ENCODE measurements at regions not wholly inside any gene's neighbourhood (a gene's known extent, or its start where the extent isn't known, plus 50 kb on each side); places are given as distances from the start of the nearest gene placed in this dataset.

DNA sequence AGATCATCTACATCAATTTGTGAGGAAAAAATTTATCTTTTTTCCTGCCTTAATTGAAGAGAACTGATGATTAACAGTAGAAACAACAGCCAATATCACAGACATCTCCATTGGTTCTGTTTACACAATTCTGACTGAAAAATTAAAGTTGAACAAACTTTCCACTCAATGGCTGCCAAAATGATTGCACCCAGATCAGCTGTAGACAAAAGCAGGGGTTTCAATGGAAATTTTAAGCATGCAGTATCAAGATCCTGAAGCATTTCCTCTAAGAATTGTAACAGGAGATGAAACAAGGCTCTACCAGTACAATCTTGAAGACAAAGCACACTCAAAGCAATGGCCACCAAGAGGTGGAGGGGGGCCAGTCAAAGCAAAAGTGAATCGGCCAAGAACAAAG, 231.6 kb upstream of the KRR1 start:
- TF ChIP-seq, protein P1, sequence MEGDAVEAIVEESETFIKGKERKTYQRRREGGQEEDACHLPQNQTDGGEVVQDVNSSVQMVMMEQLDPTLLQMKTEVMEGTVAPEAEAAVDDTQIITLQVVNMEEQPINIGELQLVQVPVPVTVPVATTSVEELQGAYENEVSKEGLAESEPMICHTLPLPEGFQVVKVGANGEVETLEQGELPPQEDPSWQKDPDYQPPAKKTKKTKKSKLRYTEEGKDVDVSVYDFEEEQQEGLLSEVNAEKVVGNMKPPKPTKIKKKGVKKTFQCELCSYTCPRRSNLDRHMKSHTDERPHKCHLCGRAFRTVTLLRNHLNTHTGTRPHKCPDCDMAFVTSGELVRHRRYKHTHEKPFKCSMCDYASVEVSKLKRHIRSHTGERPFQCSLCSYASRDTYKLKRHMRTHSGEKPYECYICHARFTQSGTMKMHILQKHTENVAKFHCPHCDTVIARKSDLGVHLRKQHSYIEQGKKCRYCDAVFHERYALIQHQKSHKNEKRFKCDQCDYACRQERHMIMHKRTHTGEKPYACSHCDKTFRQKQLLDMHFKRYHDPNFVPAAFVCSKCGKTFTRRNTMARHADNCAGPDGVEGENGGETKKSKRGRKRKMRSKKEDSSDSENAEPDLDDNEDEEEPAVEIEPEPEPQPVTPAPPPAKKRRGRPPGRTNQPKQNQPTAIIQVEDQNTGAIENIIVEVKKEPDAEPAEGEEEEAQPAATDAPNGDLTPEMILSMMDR (conservative IDR thresholded peaks at IDR 0.05; ENCODE audit: low read depth in 2 of 2): no peak
- TF ChIP-seq EZH2 (IDR thresholded peaks at IDR 0.05; ENCODE audit: low read depth, unreplicated experiment) (no peak), POLR2AphosphoS5 (IDR thresholded peaks at IDR 0.05; ENCODE audit: low read depth) (no peak), EZH2phosphoT487 (IDR thresholded peaks at IDR 0.05; ENCODE audit: unreplicated experiment) (no peak), NANOG (IDR thresholded peaks at IDR 0.05; ENCODE audit: borderline replicate concordance) (no peak), CREB1 (CRISPR knock-in tag; IDR thresholded peaks at IDR 0.05; ENCODE audit: low read depth) (no peak), ZNF331 (CRISPR knock-in tag; IDR thresholded peaks at IDR 0.05; ENCODE audit: low read depth) (no peak), JUNB (IDR thresholded peaks at IDR 0.05; ENCODE audit: unreplicated experiment) (no peak), ZNF114 (CRISPR knock-in tag; IDR thresholded peaks at IDR 0.05) (no peak), STAT1 (IDR thresholded peaks at IDR 0.05; ENCODE audit: unreplicated experiment) (no peak)
- TF ChIP-seq, protein P2, sequence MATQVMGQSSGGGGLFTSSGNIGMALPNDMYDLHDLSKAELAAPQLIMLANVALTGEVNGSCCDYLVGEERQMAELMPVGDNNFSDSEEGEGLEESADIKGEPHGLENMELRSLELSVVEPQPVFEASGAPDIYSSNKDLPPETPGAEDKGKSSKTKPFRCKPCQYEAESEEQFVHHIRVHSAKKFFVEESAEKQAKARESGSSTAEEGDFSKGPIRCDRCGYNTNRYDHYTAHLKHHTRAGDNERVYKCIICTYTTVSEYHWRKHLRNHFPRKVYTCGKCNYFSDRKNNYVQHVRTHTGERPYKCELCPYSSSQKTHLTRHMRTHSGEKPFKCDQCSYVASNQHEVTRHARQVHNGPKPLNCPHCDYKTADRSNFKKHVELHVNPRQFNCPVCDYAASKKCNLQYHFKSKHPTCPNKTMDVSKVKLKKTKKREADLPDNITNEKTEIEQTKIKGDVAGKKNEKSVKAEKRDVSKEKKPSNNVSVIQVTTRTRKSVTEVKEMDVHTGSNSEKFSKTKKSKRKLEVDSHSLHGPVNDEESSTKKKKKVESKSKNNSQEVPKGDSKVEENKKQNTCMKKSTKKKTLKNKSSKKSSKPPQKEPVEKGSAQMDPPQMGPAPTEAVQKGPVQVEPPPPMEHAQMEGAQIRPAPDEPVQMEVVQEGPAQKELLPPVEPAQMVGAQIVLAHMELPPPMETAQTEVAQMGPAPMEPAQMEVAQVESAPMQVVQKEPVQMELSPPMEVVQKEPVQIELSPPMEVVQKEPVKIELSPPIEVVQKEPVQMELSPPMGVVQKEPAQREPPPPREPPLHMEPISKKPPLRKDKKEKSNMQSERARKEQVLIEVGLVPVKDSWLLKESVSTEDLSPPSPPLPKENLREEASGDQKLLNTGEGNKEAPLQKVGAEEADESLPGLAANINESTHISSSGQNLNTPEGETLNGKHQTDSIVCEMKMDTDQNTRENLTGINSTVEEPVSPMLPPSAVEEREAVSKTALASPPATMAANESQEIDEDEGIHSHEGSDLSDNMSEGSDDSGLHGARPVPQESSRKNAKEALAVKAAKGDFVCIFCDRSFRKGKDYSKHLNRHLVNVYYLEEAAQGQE (IDR thresholded peaks at IDR 0.05; ENCODE audit: unreplicated experiment): no peak
- TF ChIP-seq, protein P3, sequence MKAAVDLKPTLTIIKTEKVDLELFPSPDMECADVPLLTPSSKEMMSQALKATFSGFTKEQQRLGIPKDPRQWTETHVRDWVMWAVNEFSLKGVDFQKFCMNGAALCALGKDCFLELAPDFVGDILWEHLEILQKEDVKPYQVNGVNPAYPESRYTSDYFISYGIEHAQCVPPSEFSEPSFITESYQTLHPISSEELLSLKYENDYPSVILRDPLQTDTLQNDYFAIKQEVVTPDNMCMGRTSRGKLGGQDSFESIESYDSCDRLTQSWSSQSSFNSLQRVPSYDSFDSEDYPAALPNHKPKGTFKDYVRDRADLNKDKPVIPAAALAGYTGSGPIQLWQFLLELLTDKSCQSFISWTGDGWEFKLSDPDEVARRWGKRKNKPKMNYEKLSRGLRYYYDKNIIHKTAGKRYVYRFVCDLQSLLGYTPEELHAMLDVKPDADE (IDR thresholded peaks at IDR 0.05): no peak

Data from GM23338 (cell line).